Activated naive CD4-positive, alpha-beta T cell treated with anti-CD3 and anti-CD28 coated beads, Interleukin-2, amount 50 U/mL, for 16 hours (primary cell): ENCODE measurements at regions not wholly inside any gene's neighbourhood (a gene's known extent, or its start where the extent isn't known, plus 50 kb on each side); places are given as distances from the start of the nearest gene placed in this dataset.

Source experiments
- DNase-seq: peaks from one replicate; pipeline ENCODE4 v3.0.0-alpha.2; 2020

- no peak for DNase-seq
Observed at GRCh38 chr7:118298771-118299170, 74.3 kb downstream of the ANKRD7 start.

GRCh38 chr7:118300177-118300576 lies 75.7 kb downstream of the ANKRD7 start:
- no peak for DNase-seq

DNA sequence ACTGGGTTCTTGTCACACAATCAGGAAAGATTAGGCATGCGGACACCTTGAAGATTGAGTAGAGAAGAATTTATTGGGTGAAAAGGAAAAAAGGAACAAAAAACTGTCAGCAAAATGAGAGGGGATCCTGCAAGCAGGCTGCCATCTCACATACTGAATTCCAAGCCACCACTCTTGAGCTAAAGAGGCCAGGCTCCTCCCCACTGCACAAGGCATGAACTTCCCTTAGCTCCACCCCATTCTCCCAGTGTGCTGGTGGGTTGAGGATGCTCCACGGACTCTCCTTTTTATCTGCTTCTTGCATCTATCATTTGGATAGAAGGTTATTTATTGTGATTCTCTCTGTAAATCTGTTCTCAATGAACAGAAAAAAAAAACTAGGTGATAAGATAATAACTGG lies 79.6 kb downstream of the ANKRD7 start:
- no peak for DNase-seq

DNA sequence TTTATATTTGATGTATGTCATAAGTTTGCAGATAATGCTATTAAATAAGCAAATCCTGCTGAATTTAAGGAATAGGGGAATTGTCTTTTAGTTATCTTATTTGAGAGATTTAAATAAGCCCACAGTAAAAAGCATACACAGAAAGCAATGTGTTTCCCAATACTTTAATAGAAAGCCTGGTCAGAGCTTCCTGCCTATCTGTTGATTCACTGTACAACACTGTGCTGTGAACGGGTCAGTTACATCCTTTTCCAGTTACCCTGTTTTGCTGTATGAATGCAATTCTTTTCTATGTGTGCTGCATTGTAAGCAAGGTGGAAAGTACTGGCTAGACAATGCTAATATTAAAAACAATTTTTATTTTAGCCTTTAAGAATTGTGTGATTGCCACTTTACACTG lies 81.2 kb downstream of the ANKRD7 start:
- no peak for DNase-seq

- DNase-seq = no peak
Observed at GRCh38 chr7:118306771-118307170, 82.3 kb downstream of the ANKRD7 start.

- no peak for DNase-seq
Observed at GRCh38 chr7:118311121-118311836, 86.8 kb downstream of the ANKRD7 start.

DNA sequence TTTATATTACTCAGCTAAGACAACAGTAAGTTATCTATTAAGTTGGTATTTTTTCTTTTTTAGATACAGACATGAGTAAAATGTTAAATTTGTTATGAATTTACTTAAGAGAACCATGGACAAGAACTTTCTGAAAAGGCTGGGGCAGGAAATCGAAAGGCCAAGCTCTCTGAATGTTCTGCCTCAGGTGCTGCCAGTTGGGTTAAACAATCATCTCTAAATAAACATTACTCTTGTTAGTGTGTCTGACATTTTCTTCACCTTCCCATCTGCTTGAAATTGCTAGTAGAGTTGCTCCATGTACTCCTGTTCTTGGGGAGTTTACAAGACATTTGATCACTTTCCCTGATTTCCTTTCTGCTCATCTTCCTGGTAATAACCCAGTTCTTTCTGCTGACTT lies 87.5 kb downstream of the ANKRD7 start:
- DNase-seq = no peak

DNA sequence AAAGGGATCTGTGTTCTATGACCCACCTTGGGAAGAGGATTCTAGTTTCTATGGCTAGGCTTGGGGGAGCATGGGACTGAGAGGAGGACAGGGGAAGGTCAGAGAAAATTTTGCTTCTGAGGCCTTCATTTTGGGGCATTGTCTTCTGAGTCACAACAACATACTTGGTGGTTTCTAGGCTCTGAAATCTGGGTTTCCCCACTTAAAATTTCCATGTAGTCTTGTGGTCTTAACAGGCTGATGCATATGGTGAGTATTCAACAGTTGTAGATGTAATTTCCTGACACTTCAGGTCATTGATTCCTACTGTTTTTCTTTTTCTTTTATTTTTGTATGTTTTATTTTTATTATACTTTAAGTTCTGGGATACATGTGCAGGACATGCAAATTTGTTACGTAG lies 88.5 kb downstream of the ANKRD7 start:
- no peak for DNase-seq

DNA sequence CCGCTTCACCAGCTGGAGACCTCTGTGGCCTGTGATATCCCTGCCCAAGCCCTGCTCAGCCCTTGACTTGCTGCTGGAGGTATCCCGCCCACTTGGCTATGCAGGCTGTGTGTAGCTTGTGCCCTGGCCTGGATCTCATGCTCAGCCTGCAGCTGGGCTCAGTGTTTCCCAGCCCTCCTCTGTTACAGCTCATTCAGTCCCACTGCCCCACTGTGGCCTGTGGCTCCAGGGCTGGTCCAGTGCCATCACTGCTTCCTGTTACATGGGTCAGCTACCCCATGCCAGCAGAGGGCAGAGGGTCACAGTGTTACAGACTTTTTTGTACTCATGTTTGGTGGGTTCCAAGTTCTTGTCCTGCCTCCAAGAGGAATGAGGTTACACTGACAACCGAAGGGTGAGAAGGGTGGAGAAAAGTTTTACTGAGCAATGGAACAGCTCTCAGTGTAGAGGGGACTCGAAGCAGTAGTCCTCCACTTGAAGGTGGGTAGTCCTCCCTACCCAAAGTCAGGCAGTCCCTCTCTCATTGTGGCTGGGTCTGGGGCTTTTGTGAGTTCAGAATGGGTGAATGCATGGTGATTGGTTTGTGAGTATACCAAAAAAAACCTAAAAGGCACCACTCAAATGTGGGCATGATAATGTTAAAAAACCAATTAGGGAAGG lies 100.4 kb downstream of the ANKRD7 start:
- no peak for DNase-seq

- no peak for DNase-seq
Observed at GRCh38 chr7:118325450-118325808, 100.9 kb downstream of the ANKRD7 start.

GRCh38 chr7:118327174-118327573 lies 102.7 kb downstream of the ANKRD7 start:
- no peak for DNase-seq

DNA sequence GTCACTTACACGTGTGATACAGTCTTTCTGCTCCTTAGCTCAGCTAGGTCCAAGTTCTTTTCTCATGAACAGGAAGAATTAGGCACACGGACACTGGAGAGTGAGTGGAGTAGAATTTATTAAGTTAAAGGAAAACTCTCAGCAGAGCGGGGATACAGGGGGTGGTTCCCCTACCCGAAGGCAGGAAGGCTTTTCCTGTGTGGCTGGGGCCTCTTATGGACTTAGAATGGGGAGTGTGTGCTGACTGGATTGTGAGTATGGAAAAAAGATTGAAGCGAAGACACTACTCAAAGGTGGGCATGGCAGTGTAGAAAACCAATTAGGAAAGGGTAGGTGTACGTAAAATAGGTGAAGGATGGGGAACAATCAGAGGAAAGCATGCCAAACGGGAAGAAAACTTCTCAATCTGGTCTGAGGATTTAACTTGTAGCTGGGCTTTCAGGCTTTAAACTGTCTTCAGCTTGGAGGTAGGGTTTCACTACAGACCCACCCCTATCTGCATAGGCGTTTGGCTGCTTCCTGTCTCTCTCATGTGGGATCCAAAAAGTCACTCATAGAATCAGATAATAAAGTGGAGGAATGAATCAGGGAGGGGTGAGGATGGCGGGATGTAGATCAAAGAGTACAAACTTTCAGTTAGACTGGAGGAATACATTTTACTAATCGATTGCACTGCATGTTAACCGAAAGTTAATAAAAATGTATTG lies 104.2 kb downstream of the ANKRD7 start:
- DNase-seq = no peak

GRCh38 chr7:118330388-118330787 lies 105.9 kb downstream of the ANKRD7 start:
- DNase-seq = no peak

DNA sequence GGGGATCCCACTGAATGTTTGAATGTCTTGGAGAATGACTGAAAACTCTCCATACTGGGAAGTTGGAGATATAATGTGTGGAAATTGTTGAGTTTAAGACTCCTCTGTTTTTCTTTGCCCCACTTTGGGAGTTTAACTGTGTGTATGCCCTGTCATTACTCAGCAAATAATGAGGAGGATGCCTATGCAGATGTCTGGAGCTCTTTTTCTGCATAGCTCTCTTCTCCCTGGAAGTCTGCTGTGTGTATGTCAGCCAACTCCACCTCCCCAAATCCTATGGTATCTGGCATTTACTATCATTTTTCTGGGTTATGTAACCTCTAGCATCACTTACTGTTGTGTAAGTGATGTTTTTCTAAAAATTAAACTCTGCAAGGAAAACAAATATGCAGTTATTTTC lies 122.2 kb downstream of the ANKRD7 start:
- DNase-seq = no peak

- no peak for DNase-seq
Observed at GRCh38 chr7:118349604-118350003, 125.1 kb downstream of the ANKRD7 start.

DNA sequence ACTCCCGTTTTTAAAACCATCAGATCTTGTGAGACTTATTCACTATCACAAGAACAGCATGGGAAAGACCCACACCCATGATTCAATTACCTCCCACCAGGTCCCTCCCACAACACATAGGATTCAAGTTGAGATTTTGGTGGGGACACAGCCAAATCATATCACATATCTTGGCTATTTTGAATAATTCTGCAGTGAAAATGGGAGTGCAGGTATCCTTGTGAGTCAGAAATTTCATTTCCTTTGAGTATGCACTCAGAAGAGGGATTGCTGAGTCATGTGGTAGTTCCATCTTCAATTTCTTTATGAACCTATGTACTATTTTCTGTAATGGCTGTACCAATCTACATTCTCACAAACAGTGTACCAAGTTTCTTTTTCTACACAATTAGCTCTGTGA lies 125.8 kb downstream of the ANKRD7 start:
- DNase-seq = no peak

DNA sequence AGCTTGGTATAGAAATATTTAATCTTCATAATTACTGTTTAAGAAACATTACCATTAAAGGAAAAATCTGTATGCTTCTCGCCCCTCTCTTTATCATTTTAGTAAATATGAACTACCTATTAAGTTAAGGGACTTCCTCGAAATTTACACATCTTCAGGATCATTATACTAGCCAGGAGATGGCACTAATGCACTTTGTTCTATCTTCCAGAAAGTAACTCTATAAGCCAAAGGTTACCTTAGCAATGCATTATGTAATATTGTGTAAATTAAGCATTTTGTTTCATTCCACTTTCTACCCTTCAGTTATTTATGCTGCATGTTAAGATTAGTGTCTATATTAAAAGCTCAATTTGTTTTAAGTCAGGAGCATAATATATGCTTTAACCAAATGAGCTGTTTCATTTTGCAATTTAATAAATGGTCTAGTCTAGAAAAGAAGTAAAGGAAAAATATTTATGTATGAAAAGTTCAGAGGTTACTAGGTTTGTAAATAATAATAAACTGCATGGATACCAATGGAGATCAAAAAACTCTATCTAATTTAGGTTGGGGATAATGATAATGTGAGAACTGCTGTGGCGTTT lies 128.5 kb downstream of the ANKRD7 start:
- DNase-seq = no peak

DNA sequence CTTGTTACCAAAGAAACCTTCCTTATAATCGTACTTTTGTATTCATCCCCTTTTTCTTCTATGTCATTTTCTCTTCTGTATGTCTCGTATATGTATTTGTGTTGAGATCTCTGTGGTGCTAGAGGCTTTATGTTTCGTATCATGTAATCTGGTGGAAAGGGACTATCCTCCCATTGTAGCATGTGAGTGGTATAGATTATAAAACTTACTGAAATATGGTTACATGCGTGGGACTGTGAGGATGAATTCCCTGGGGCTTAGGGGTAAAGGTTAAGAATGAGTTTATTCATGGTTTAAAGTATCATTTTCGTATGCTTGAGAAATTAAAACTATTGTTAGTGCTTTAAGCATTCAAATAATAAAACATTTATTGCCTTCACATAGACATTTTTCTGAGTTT lies 141.9 kb downstream of the ANKRD7 start:
- DNase-seq = no peak

- no peak for DNase-seq
Observed at GRCh38 chr7:118368958-118369357, 144.5 kb downstream of the ANKRD7 start.

DNA sequence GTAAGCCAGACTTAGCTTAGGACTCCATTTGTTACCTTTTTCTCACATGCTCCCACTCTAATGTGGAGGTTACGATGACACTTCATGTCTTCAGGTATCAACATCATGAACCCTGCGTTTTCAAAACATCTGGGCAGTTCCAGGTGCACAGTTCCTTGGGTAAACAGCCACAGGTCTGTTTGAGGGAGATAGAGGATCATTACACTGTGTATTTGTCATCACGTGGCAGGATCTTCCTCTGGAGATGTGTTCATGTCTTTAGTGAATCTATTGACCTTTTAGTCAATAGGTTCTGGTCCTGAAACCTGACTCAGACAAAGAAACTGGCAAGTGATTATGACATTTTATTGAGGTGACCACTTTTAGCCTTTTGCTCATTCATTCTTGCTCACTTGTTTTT lies 145.5 kb downstream of the ANKRD7 start:
- no peak for DNase-seq

DNA sequence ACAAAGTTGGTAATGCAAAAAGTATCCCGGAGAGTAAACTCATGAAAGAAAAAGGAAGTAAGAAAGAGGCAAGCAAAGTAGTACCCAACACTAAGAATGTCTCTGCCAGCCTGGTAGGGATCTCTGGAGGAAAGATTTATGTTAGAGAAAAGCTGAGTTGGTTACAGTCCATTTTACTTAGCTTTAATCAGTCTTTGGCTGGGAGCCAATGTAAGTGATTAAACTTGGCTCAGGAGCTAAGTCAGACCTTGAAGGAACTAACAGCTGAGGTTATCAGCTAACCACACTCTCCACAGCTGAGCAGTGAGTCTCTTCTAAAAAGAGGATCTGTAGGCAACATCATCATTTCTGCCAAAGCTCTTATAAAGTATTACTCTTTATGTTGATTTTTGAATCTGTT lies 148.0 kb downstream of the ANKRD7 start:
- DNase-seq = no peak

DNA sequence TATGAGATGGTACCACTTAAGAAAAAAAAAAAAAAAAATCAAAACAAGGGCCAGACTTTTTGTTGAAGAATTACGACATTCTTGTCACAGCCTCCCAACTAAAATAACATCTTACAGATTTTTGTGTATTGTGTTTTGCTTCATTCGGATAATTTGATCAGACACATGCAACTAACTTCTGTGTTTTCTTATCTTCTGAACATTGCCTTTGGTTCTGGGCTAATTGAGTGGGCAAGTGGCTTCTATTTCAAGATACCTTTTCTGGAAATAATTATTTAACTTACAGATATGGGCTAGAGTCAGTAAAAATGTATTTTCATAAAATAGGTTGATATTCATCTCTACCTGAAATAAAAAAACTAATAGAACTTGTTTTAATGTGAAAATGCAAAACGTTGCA lies 165.1 kb downstream of the ANKRD7 start:
- DNase-seq = no peak

DNA sequence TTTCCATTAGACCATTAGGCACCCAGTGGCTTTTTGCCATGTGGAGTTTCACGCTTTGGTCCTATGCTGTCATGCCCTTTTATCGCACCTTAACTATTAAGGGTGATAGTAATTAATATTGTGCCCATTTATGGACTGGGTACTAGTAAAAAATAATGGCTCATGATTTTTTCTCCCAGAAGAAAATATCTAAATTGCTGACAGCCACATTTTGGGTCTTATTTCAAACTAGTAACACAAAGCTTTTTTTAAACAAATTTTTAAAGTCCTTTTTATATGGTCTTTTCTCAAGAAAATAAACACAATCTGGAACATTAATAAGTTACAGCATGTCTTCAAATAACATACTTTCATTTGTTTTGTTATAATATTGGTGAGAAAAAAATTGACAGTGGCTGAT lies 179.7 kb downstream of the ANKRD7 start:
- no peak for DNase-seq

DNA sequence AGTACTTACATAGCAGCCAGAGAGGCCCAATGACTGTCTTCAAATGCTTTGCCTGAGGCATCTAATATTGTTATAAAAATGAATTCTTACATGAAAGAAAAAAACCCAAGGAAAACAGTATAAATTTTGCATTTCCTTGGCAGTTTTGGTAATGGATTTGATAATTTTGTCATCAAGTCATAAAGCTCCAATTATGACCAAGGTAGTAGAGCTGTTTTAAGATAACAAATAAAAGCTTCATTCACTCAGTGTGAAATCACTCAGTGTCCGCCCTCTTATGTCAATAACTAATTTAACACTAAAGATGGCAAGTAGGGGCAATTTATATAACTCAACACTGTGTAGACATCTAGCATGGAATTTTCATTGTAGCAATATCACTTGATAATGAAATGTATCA lies 193.9 kb downstream of the ANKRD7 start:
- no peak for DNase-seq
